H1 (cell line): ENCODE measurements at regions not wholly inside any gene's neighbourhood (a gene's known extent, or its start where the extent isn't known, plus 50 kb on each side); places are given as distances from the start of the nearest gene placed in this dataset.

Source experiments
- ATF3 ChIP-seq: IDR thresholded peaks from 2 replicates; pipeline ENCODE4 v1.6.1; 2011; ENCODE audit warnings: low read depth, mild to moderate bottlenecking, low read length; ENCODE audit not compliant: insufficient read depth
- CBX5 ChIP-seq: fragments of 300-800, 300-1000 bp; sonication (generic); IDR thresholded peaks from 2 replicates; pipeline ENCODE4 v1.7.1; 2016; ENCODE audit warnings: antibody characterized with exemption, low read length, low read depth
- CHD2 ChIP-seq: IDR thresholded peaks from 2 replicates; pipeline ENCODE4 v1.6.1; 2012; ENCODE audit warnings: low read length, improper control_type of control experiment
- CTCF ChIP-seq, 3 experiments: IDR thresholded peaks; 1 replicate in 2 of 3; 2 replicates in 1 of 3; pipeline versions ENCODE4 v1.5.1 to v1.6.1; 2011; ENCODE audit warnings: low read length in 3 of 3, mild to moderate bottlenecking in 3 of 3, inconsistent platforms in 2 of 3, low read depth in 1 of 3, moderate library complexity in 1 of 3; ENCODE audit not compliant: insufficient read depth in 1 of 3; ENCODE audit errors: control extremely low read depth in 1 of 3
- EZH2 ChIP-seq: fragments of 200-600 bp; sonication (generic); IDR thresholded peaks from 2 replicates; pipeline ENCODE4 v1.7.1; 2012; ENCODE audit warnings: low read depth, mild to moderate bottlenecking, moderate library complexity, low read length, inconsistent platforms; ENCODE audit not compliant: severe bottlenecking
- GTF2F1 ChIP-seq: IDR thresholded peaks from 2 replicates; pipeline ENCODE4 v1.6.1; 2012; ENCODE audit warnings: low read depth, low read length, improper control_type of control experiment, borderline replicate concordance
- HDAC2 ChIP-seq, 2 experiments: fragments of 300-600 bp in 1 of 2; sonication (generic) in 1 of 2; IDR thresholded peaks; 2 replicates each; pipeline ENCODE4 v1.6.1; 2011 to 2012; ENCODE audit warnings: low read depth in 2 of 2, low read length in 2 of 2, mild to moderate bottlenecking in 2 of 2, moderate library complexity in 2 of 2, borderline replicate concordance in 1 of 2, inconsistent platforms in 1 of 2
- JUN ChIP-seq: IDR thresholded peaks from 2 replicates; pipeline ENCODE4 v1.6.1; 2011; ENCODE audit warnings: low read depth, mild to moderate bottlenecking, improper control_type of control experiment, low read length
- KDM5A ChIP-seq: fragments of 200-600 bp; IDR thresholded peaks from 2 replicates; pipeline ENCODE4 v1.7.1; 2012; ENCODE audit warnings: mild to moderate bottlenecking, low read length, inconsistent platforms, mixed read lengths
- MAFK ChIP-seq: IDR thresholded peaks from 2 replicates; pipeline ENCODE4 v1.6.1; 2012; ENCODE audit warnings: low read depth, mild to moderate bottlenecking, improper control_type of control experiment, low read length
- MAX ChIP-seq: IDR thresholded peaks from 2 replicates; pipeline ENCODE4 v1.6.1; 2012; ENCODE audit warnings: inconsistent platforms
- POLR2A ChIP-seq, 2 experiments: IDR thresholded peaks; 1 replicate in 1 of 2; 2 replicates in 1 of 2; pipeline ENCODE4 v1.6.1; 2011; ENCODE audit warnings: low read depth in 2 of 2, low read length in 2 of 2, mild to moderate bottlenecking in 2 of 2; ENCODE audit errors: control extremely low read depth in 1 of 2
- SP1 ChIP-seq: IDR thresholded peaks from 2 replicates; pipeline ENCODE4 v1.6.1; 2011; ENCODE audit warnings: low read depth, low read length
- YY1 ChIP-seq: IDR thresholded peaks from 2 replicates; pipeline ENCODE4 v1.6.1; 2011; ENCODE audit warnings: low read depth, mild to moderate bottlenecking, low read length

GRCh38 chr6:140669321-140669720, 1294.9 kb upstream of the CITED2 start:
- no peak for TF ChIP-seq MAFK
- TF ChIP-seq CTCF (IDR thresholded peaks at IDR 0.05; ENCODE audit: control extremely low read depth in 1 of 3, insufficient read depth in 1 of 3, low read depth in 1 of 3, low read length in 3 of 3): no peak
- TF ChIP-seq KDM5A: no peak
- no peak for TF ChIP-seq JUN
- TF ChIP-seq GTF2F1: no peak
- TF ChIP-seq HDAC2 (IDR thresholded peaks at IDR 0.05; ENCODE audit: borderline replicate concordance in 1 of 2, low read depth in 2 of 2, low read length in 2 of 2): no peak
- TF ChIP-seq POLR2A (IDR thresholded peaks at IDR 0.05; ENCODE audit: control extremely low read depth in 1 of 2, low read depth in 2 of 2, low read length in 2 of 2): no peak
- TF ChIP-seq CBX5: no peak
- no peak for TF ChIP-seq YY1
- TF ChIP-seq EZH2: no peak
- no peak for TF ChIP-seq SP1
- TF ChIP-seq CHD2: no peak
- no peak for TF ChIP-seq ATF3
- no peak for TF ChIP-seq MAX
